Ishikawa (cell line): ENCODE measurements at regions not wholly inside any gene's neighbourhood (a gene's known extent, or its start where the extent isn't known, plus 50 kb on each side); places are given as distances from the start of the nearest gene placed in this dataset.

Experiments used
- CEBPB ChIP-seq: IDR thresholded peaks from 2 replicates; pipeline ENCODE4 v1.6.1; 2012
- CREB1 ChIP-seq: IDR thresholded peaks from 2 replicates; pipeline ENCODE4 v1.6.1; 2012; ENCODE audit warnings: low read depth
- EGR1 ChIP-seq: IDR thresholded peaks from 2 replicates; pipeline ENCODE4 v1.6.1; 2012
- EP300 ChIP-seq: IDR thresholded peaks from 2 replicates; pipeline ENCODE4 v1.6.1; 2012; ENCODE audit warnings: borderline replicate concordance
- MAX ChIP-seq: IDR thresholded peaks from 2 replicates; pipeline ENCODE4 v1.6.1; 2012
- NFIC ChIP-seq: IDR thresholded peaks from 2 replicates; pipeline ENCODE4 v1.6.1; 2012
- RAD21 ChIP-seq: IDR thresholded peaks from 2 replicates; pipeline ENCODE4 v1.6.1; 2012; ENCODE audit warnings: low read depth
- TAF1 ChIP-seq: IDR thresholded peaks from 2 replicates; pipeline ENCODE4 v1.6.1; 2012; ENCODE audit warnings: low read depth, mild to moderate bottlenecking
- TCF12 ChIP-seq: IDR thresholded peaks from 2 replicates; pipeline ENCODE4 v1.6.1; 2012; ENCODE audit warnings: low read depth
- USF1 ChIP-seq: IDR thresholded peaks from 2 replicates; pipeline ENCODE4 v1.6.1; 2012
- YY1 ChIP-seq: IDR thresholded peaks from 2 replicates; pipeline ENCODE4 v1.6.1; 2012; ENCODE audit warnings: low read depth
- TF ChIP-seq, protein P1 (sequence below): IDR thresholded peaks from 2 replicates; pipeline ENCODE4 v1.6.1; 2012; ENCODE audit warnings: low read depth, mild to moderate bottlenecking

- TF ChIP-seq EP300 (no peak), EGR1 (no peak), MAX (no peak), TAF1 (no peak), CREB1 (no peak), RAD21 (no peak), CEBPB (no peak), NFIC (no peak), YY1 (no peak), TCF12 (no peak), USF1 (no peak)
- TF ChIP-seq, protein P1, sequence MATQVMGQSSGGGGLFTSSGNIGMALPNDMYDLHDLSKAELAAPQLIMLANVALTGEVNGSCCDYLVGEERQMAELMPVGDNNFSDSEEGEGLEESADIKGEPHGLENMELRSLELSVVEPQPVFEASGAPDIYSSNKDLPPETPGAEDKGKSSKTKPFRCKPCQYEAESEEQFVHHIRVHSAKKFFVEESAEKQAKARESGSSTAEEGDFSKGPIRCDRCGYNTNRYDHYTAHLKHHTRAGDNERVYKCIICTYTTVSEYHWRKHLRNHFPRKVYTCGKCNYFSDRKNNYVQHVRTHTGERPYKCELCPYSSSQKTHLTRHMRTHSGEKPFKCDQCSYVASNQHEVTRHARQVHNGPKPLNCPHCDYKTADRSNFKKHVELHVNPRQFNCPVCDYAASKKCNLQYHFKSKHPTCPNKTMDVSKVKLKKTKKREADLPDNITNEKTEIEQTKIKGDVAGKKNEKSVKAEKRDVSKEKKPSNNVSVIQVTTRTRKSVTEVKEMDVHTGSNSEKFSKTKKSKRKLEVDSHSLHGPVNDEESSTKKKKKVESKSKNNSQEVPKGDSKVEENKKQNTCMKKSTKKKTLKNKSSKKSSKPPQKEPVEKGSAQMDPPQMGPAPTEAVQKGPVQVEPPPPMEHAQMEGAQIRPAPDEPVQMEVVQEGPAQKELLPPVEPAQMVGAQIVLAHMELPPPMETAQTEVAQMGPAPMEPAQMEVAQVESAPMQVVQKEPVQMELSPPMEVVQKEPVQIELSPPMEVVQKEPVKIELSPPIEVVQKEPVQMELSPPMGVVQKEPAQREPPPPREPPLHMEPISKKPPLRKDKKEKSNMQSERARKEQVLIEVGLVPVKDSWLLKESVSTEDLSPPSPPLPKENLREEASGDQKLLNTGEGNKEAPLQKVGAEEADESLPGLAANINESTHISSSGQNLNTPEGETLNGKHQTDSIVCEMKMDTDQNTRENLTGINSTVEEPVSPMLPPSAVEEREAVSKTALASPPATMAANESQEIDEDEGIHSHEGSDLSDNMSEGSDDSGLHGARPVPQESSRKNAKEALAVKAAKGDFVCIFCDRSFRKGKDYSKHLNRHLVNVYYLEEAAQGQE, result no peak
Measured at GRCh38 chr12:89863493-89863938, 154.9 kb upstream of the ATP2B1 start.
